ENCODE measurements at regions not wholly inside any gene's neighbourhood (a gene's known extent, or its start where the extent isn't known, plus 50 kb on each side); places are given as distances from the start of the nearest gene placed in this dataset.

DNA sequence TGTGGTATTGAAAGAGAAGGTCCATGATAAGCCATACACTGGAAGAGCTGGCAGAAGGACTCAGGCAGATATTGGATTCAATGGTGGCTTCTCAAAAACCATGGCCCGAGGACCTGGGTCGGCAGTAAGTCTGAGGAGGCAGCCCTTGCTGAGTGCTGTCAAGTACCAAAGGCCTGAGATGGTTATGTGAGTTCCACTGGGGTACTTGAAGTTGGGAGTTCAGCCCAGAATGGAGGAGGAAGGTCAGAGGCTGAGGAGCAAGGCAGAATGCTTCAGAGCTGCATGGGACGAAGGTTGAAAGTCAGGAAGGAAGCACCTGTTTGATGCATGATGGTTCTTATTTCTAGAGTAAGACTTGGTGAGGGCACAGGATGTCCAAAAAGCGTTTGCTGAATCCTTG is 194.9 kb downstream of the DIRAS2 start:
- TF ChIP-seq POLR2AphosphoS5 (IDR thresholded peaks at IDR 0.05; ENCODE audit: low read depth) (no peak), CTCF (conservative IDR thresholded peaks at IDR 0.05; ENCODE audit: low read depth in 2 of 2) (no peak), EZH2 (IDR thresholded peaks at IDR 0.05; ENCODE audit: low read depth, unreplicated experiment) (no peak), STAT1 (IDR thresholded peaks at IDR 0.05; ENCODE audit: unreplicated experiment) (no peak), CREB1 (CRISPR knock-in tag; IDR thresholded peaks at IDR 0.05; ENCODE audit: low read depth) (no peak), ZNF331 (CRISPR knock-in tag; IDR thresholded peaks at IDR 0.05; ENCODE audit: low read depth) (no peak), REST (IDR thresholded peaks at IDR 0.05; ENCODE audit: unreplicated experiment) (no peak), JUNB (IDR thresholded peaks at IDR 0.05; ENCODE audit: unreplicated experiment) (no peak), EZH2phosphoT487 (IDR thresholded peaks at IDR 0.05; ENCODE audit: unreplicated experiment) (no peak), ZNF114 (CRISPR knock-in tag; IDR thresholded peaks at IDR 0.05) (no peak)

All from GM23338 (cell line).